Parathyroid adenoma (tissue), 2 donors: ENCODE measurements at regions not wholly inside any gene's neighbourhood (a gene's known extent, or its start where the extent isn't known, plus 50 kb on each side); places are given as distances from the start of the nearest gene placed in this dataset.

Experiments used
- H2AFZ ChIP-seq: fragments of 300-600 bp; sonication (generic); one replicate; pipeline ENCODE4 v1.7.0; 2017; ENCODE audit warnings: antibody characterized with exemption, mild to moderate bottlenecking
- H3K27ac ChIP-seq: fragments of 300-600 bp; sonication (generic); one replicate; pipeline ENCODE4 v1.7.0; 2017
- H3K27me3 ChIP-seq: fragments of 300-600 bp; sonication (generic); one replicate; pipeline ENCODE4 v1.7.0; 2017; ENCODE audit warnings: low read length; ENCODE audit not compliant: control insufficient read depth, insufficient read depth
- H3K36me3 ChIP-seq: fragments of 300-600 bp; sonication (generic); one replicate; pipeline ENCODE4 v1.7.0; 2017; ENCODE audit warnings: low read length; ENCODE audit not compliant: control insufficient read depth, insufficient read depth
- H3K4me1 ChIP-seq: fragments of 300-600 bp; sonication (generic); one replicate; pipeline ENCODE4 v1.7.0; 2017; ENCODE audit warnings: control low read depth
- H3K4me2 ChIP-seq: fragments of 300-600 bp; sonication (generic); one replicate; pipeline ENCODE4 v1.7.0; 2017; ENCODE audit warnings: low read length
- H3K4me3 ChIP-seq: fragments of 300-600 bp; sonication (generic); one replicate; pipeline ENCODE4 v1.7.0; 2017; ENCODE audit warnings: low read depth, low read length
- H3K79me2 ChIP-seq: fragments of 300-600 bp; sonication (generic); one replicate; pipeline ENCODE4 v1.7.0; 2017; ENCODE audit warnings: control low read depth
- H3K9ac ChIP-seq: fragments of 300-600 bp; sonication (generic); one replicate; pipeline ENCODE4 v1.7.0; 2017; ENCODE audit warnings: mild to moderate bottlenecking
- H3K9me3 ChIP-seq: fragments of 300-600 bp; sonication (generic); one replicate; pipeline ENCODE4 v1.7.0; 2017; ENCODE audit warnings: low read length; ENCODE audit not compliant: control insufficient read depth
- CTCF ChIP-seq: fragments of 300-600 bp; sonication (generic); IDR thresholded peaks from one replicate; pipeline ENCODE4 v1.7.0; 2017; ENCODE audit warnings: antibody characterized with exemption, mild to moderate bottlenecking
- donor health status: primary hyperparathyroidism.

- H3K9me3 ChIP-seq = no peaks in the 10 kb centered on the region
- no peak for TF ChIP-seq CTCF
- no peaks in the 10 kb centered on the region for H3K36me3 ChIP-seq
Observed at GRCh38 chr5:166570865-166571264, 1720.6 kb upstream of the WWC1 start.

GRCh38 chr5:166571668-166572067, 1719.8 kb upstream of the WWC1 start:
- H3K4me3 ChIP-seq = no peak overlapping the region
- H3K4me2 ChIP-seq = no peak overlapping the region
- TF ChIP-seq CTCF = no peak
- H3K27ac ChIP-seq = no peak overlapping the region
- H2AFZ ChIP-seq = no peak overlapping the region
- no peaks in the 10 kb centered on the region for H3K9me3 ChIP-seq
- H3K36me3 ChIP-seq = no peaks in the 10 kb centered on the region
- no peaks in the 10 kb centered on the region for H3K27me3 ChIP-seq
- no peaks in the 10 kb centered on the region for H3K4me1 ChIP-seq
- H3K9ac ChIP-seq = no peak overlapping the region
- H3K79me2 ChIP-seq = no peaks in the 10 kb centered on the region

More at GRCh38 chr5:166570865-166571264, 1720.6 kb upstream of the WWC1 start:
- H3K79me2 ChIP-seq = no peaks in the 10 kb centered on the region
- H3K4me2 ChIP-seq = no peak overlapping the region
- H3K9ac ChIP-seq = no peak overlapping the region
- no peak overlapping the region for H3K4me3 ChIP-seq
- H3K27ac ChIP-seq = no peak overlapping the region
- H3K27me3 ChIP-seq = no peaks in the 10 kb centered on the region
- H3K4me1 ChIP-seq = no peaks in the 10 kb centered on the region
- H2AFZ ChIP-seq = no peak overlapping the region

GRCh38 chr5:166576323-166576722, 1715.1 kb upstream of the WWC1 start:
- Histone ChIP-seq H3K27ac (no peak overlapping the region), H3K27me3 (no peaks in the 10 kb centered on the region), H3K9me3 (no peaks in the 10 kb centered on the region), H2AFZ (no peak overlapping the region), H3K4me1 (no peaks in the 10 kb centered on the region), H3K9ac (no peak overlapping the region), H3K36me3 (no peaks in the 10 kb centered on the region), H3K4me2 (no peak overlapping the region), H3K79me2 (no peaks in the 10 kb centered on the region), H3K4me3 (no peak overlapping the region)
- TF ChIP-seq CTCF = no peak

- H3K9me3 ChIP-seq = no peaks in the 10 kb centered on the region
- H3K36me3 ChIP-seq = no peaks in the 10 kb centered on the region
- no peak overlapping the region for H3K4me3 ChIP-seq
- TF ChIP-seq CTCF = no peak
- H3K79me2 ChIP-seq = no peaks in the 10 kb centered on the region
- H3K27ac ChIP-seq = no peak overlapping the region
- no peaks in the 10 kb centered on the region for H3K27me3 ChIP-seq
- no peak overlapping the region for H3K4me2 ChIP-seq
- H3K9ac ChIP-seq = no peak overlapping the region
- H3K4me1 ChIP-seq = no peaks in the 10 kb centered on the region
- no peak overlapping the region for H2AFZ ChIP-seq
Observed at GRCh38 chr5:166581826-166582225, 1709.6 kb upstream of the WWC1 start.

GRCh38 chr5:166582416-166582815, 1709.0 kb upstream of the WWC1 start:
- no peak overlapping the region for H3K9ac ChIP-seq

More at GRCh38 chr5:166582416-166582815, 1709.0 kb upstream of the WWC1 start:
- Histone ChIP-seq H3K79me2 (no peaks in the 10 kb centered on the region), H2AFZ (no peak overlapping the region), H3K27me3 (no peaks in the 10 kb centered on the region), H3K4me3 (no peak overlapping the region), H3K4me2 (no peak overlapping the region), H3K36me3 (no peaks in the 10 kb centered on the region), H3K9me3 (no peaks in the 10 kb centered on the region), H3K4me1 (no peaks in the 10 kb centered on the region), H3K27ac (no peak overlapping the region)
- TF ChIP-seq CTCF = no peak
